Progenitor cell of endocrine pancreas (in vitro differentiated cells): ENCODE measurements at regions not wholly inside any gene's neighbourhood (a gene's known extent, or its start where the extent isn't known, plus 50 kb on each side); places are given as distances from the start of the nearest gene placed in this dataset.

Experiments used
- DNase-seq: peaks from one replicate; pipeline ENCODE4 v3.0.0; 2021; ENCODE audit warnings: low spot score; ENCODE audit not compliant: unreplicated experiment
- H3K27ac Mint-ChIP-seq: 2 replicates; pipeline ENCODE4 v1.8.0; 2021; ENCODE audit warnings: mild to moderate bottlenecking, moderate library complexity, mixed read lengths
- H3K27me3 Mint-ChIP-seq: 2 replicates; pipeline ENCODE4 v1.8.0; 2021; ENCODE audit warnings: mixed read lengths
- H3K36me3 Mint-ChIP-seq: 2 replicates; pipeline ENCODE4 v1.8.0; 2022; ENCODE audit warnings: mixed read lengths; ENCODE audit not compliant: insufficient read depth
- H3K4me1 Mint-ChIP-seq: 2 replicates; pipeline ENCODE4 v1.8.0; 2021; ENCODE audit warnings: low read depth, mixed read lengths
- H3K4me3 Mint-ChIP-seq: 2 replicates; pipeline ENCODE4 v1.8.0; 2021; ENCODE audit warnings: low read depth, mild to moderate bottlenecking, moderate library complexity, mixed read lengths
- H3K9me3 Mint-ChIP-seq: 2 replicates; pipeline ENCODE4 v1.8.0; 2021; ENCODE audit warnings: low read depth, mixed read lengths
- TF ChIP-seq, protein P1 (sequence below): fragments of 200-600 bp; sonication (generic); IDR thresholded peaks from one replicate; pipeline ENCODE4 v1.5.0; 2021; ENCODE audit warnings: antibody characterized with exemption, mild to moderate bottlenecking; ENCODE audit not compliant: unreplicated experiment

DNA sequence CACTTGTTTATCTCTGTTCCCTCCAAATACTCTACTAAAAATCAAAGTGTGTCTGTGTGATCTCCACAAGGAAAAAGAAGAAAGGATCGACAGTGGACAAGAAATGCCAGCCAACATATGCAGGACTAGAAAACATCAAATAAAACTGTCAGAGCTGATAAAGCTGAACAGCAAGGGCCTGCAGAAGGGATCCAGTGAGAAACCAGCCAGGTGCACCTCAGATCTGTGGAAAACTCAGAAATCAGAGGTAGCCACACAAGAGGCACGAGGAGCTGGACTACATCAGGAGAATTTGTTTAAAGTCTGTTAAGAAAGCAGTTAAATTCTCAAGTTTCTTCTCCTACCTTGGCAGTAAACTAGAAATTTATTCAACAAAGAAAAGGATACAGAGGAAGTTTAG, 135.2 kb downstream of the SUCLG1 start:
- H3K27ac Mint-ChIP-seq = peak overlapping the region; percentile 27
- DNase-seq = no peak
- H3K27me3 Mint-ChIP-seq = no peaks in the 10 kb centered on the region
- TF ChIP-seq, protein P1, sequence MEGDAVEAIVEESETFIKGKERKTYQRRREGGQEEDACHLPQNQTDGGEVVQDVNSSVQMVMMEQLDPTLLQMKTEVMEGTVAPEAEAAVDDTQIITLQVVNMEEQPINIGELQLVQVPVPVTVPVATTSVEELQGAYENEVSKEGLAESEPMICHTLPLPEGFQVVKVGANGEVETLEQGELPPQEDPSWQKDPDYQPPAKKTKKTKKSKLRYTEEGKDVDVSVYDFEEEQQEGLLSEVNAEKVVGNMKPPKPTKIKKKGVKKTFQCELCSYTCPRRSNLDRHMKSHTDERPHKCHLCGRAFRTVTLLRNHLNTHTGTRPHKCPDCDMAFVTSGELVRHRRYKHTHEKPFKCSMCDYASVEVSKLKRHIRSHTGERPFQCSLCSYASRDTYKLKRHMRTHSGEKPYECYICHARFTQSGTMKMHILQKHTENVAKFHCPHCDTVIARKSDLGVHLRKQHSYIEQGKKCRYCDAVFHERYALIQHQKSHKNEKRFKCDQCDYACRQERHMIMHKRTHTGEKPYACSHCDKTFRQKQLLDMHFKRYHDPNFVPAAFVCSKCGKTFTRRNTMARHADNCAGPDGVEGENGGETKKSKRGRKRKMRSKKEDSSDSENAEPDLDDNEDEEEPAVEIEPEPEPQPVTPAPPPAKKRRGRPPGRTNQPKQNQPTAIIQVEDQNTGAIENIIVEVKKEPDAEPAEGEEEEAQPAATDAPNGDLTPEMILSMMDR = no peak
- no peak overlapping the region for H3K4me3 Mint-ChIP-seq
- no peaks in the 10 kb centered on the region for H3K36me3 Mint-ChIP-seq
- peaks cover 6% of the 10 kb centered on the region for H3K4me1 Mint-ChIP-seq
- H3K9me3 Mint-ChIP-seq = no peaks in the 10 kb centered on the region

DNA sequence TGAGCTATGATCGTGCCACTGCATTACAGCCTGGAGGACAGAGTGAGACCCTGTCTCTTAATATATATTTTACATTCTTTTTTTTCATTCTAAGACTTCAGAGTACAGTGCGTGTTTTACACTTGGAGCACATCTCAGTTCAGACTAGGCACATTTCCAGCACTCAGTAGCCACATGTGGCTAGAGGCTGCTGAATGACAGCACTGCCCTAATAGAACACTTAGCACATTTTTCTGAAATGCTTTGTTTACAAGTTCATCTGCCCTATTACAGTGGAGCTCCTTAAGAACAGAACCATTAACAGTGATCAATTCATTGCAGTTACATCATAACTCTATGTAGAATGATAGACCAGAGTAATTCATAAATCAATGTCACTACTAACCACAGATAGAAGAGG, 138.1 kb downstream of the SUCLG1 start:
- TF ChIP-seq, protein P1 = no peak
- H3K36me3 Mint-ChIP-seq = no peaks in the 10 kb centered on the region
- no peaks in the 10 kb centered on the region for H3K9me3 Mint-ChIP-seq
- H3K4me3 Mint-ChIP-seq = no peak overlapping the region
- H3K27me3 Mint-ChIP-seq = peaks cover 2% of the 10 kb centered on the region
- H3K4me1 Mint-ChIP-seq = peaks cover 11% of the 10 kb centered on the region
- DNase-seq = no peak
- no peak overlapping the region for H3K27ac Mint-ChIP-seq

DNA sequence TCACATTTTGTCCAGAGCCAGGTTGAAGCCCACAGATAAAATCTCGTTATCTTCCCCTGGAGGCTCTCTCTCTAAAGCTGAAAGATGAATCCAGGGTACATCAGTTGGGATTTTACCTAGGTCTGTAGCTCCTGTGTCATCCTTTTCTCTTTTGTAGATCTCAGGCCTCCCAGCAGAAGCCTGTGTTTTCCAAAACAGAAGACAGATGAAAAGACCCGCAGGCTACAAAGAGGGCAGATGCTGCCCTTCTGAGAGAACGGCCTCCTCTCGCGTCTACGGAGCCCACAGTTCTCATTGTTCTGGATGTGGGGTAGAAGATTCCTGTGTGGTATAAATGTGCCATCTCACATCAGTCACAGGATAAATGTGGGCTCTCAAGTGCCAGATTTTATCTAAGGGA, 139.5 kb downstream of the SUCLG1 start:
- no peak overlapping the region for H3K4me3 Mint-ChIP-seq
- no peak for DNase-seq
- no peaks in the 10 kb centered on the region for H3K9me3 Mint-ChIP-seq
- H3K36me3 Mint-ChIP-seq = no peaks in the 10 kb centered on the region
- peaks cover 2% of the 10 kb centered on the region for H3K27me3 Mint-ChIP-seq
- TF ChIP-seq, protein P1 = no peak
- peaks cover 11% of the 10 kb centered on the region for H3K4me1 Mint-ChIP-seq
- no peak overlapping the region for H3K27ac Mint-ChIP-seq

DNA sequence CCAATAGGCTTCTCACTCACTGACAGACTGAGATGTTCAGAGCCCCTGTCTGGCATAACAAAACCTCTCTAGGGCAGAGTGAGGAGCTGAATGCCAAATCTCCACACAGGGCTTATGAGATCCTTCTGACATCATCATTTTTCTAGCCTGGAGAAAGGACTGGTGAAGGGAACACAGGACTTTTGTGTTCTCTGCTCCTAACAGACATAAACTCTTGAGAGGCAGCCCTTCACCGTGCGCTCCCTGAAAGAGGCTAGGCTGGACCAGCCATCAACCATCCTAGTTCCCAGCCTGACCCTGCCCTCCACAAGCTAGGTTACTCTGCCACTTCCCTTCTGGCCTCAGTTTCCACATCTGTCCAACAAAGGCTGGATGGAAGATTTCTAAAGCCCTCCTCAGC, 141.9 kb downstream of the SUCLG1 start:
- H3K4me1 Mint-ChIP-seq = peaks cover 5% of the 10 kb centered on the region
- TF ChIP-seq, protein P1 = no peak
- no peak overlapping the region for H3K27ac Mint-ChIP-seq
- H3K36me3 Mint-ChIP-seq = no peaks in the 10 kb centered on the region
- H3K27me3 Mint-ChIP-seq = peaks cover 2% of the 10 kb centered on the region
- DNase-seq = no peak
- no peak overlapping the region for H3K4me3 Mint-ChIP-seq
- H3K9me3 Mint-ChIP-seq = no peaks in the 10 kb centered on the region

DNA sequence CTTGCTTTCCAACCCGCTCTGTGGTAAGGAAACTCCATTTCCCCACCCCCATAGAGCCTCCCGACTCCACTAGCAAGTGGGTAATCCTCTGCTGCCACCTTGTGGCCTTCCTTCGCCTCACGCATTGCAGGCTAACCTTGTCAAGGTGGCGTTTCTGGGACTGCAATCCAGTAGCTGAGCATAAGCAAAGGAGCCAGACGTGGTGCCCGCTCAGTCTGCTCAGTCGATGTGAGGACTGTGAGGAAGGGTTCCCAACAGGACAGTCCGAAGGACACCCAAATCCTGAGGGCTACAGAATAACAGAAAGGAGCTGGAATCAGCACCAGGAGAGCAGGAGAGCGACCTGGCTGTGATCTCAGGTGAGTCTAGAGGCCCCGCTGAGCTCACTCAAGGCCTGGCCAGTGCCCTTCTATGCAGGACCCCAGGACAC, 144.2 kb downstream of the SUCLG1 start:
- peaks cover 5% of the 10 kb centered on the region for H3K4me1 Mint-ChIP-seq
- DNase-seq = peak; percentile 88
- peaks cover 2% of the 10 kb centered on the region for H3K27me3 Mint-ChIP-seq
- no peaks in the 10 kb centered on the region for H3K36me3 Mint-ChIP-seq
- H3K27ac Mint-ChIP-seq = no peak overlapping the region
- H3K9me3 Mint-ChIP-seq = no peaks in the 10 kb centered on the region
- H3K4me3 Mint-ChIP-seq = no peak overlapping the region
- TF ChIP-seq, protein P1 = peak; percentile 92
